SHP77 (cell line): ENCODE measurements at regions not wholly inside any gene's neighbourhood (a gene's known extent, or its start where the extent isn't known, plus 50 kb on each side); places are given as distances from the start of the nearest gene placed in this dataset.

ENCODE experiments used
- DNase-seq, 2 experiments: peaks; one replicate each; lab custom pipeline; 2025; lab: John Stamatoyannopoulos, UW

GRCh38 chr6:121499666-121500065 is 64.2 kb downstream of the GJA1 start:
- no peak for DNase-seq

GRCh38 chr6:121503589-121503991 is 68.1 kb downstream of the GJA1 start:
- no peak for DNase-seq

- no peak for DNase-seq
Observed at GRCh38 chr6:121504227-121504626, 68.8 kb downstream of the GJA1 start.

GRCh38 chr6:121505284-121505683 is 69.8 kb downstream of the GJA1 start:
- no peak for DNase-seq

- no peak for DNase-seq
Observed at GRCh38 chr6:121506761-121507754, 71.6 kb downstream of the GJA1 start.

- no peak for DNase-seq
Observed at GRCh38 chr6:121510568-121511177, 75.2 kb downstream of the GJA1 start.

- DNase-seq: no peak
Observed at GRCh38 chr6:121515630-121516265, 80.3 kb downstream of the GJA1 start.

- DNase-seq: no peak
Observed at GRCh38 chr6:121516331-121516730, 80.9 kb downstream of the GJA1 start.

- no peak for DNase-seq
Observed at GRCh38 chr6:121520337-121521163, 85.1 kb downstream of the GJA1 start.

GRCh38 chr6:121521164-121521555 is 85.7 kb downstream of the GJA1 start:
- DNase-seq: no peak

GRCh38 chr6:121522265-121522664 is 86.8 kb downstream of the GJA1 start:
- no peak for DNase-seq

GRCh38 chr6:121522771-121523386 is 87.4 kb downstream of the GJA1 start:
- DNase-seq: no peak

GRCh38 chr6:121523628-121524027 is 88.2 kb downstream of the GJA1 start:
- DNase-seq: no peak

GRCh38 chr6:121526282-121526681 is 90.8 kb downstream of the GJA1 start:
- DNase-seq: no peak

- DNase-seq: no peak
Observed at GRCh38 chr6:121531658-121532169, 96.3 kb downstream of the GJA1 start.

GRCh38 chr6:121533321-121533841 is 97.9 kb downstream of the GJA1 start:
- DNase-seq: no peak

GRCh38 chr6:121535777-121536176 is 100.3 kb downstream of the GJA1 start:
- DNase-seq: no peak

- DNase-seq: no peak
Observed at GRCh38 chr6:121536345-121536744, 100.9 kb downstream of the GJA1 start.

- DNase-seq: no peak
Observed at GRCh38 chr6:121539439-121539838, 104.0 kb downstream of the GJA1 start.

GRCh38 chr6:121540210-121540609 is 104.8 kb downstream of the GJA1 start:
- DNase-seq: no peak

GRCh38 chr6:121544691-121545090 is 109.2 kb downstream of the GJA1 start:
- DNase-seq: no peak
